ENCODE measurements at regions not wholly inside any gene's neighbourhood (a gene's known extent, or its start where the extent isn't known, plus 50 kb on each side); places are given as distances from the start of the nearest gene placed in this dataset.

- TF ChIP-seq CTCF (conservative IDR thresholded peaks at IDR 0.05; ENCODE audit: low read length) = no peak
- TF ChIP-seq EZH2phosphoT487 (IDR thresholded peaks at IDR 0.05; ENCODE audit: borderline replicate concordance, low read depth, low read length) = no peak
Measured at GRCh38 chr21:43284238-43284637, 115.4 kb downstream of the CRYAA start.
